PFSK-1 (cell line): ENCODE measurements at regions not wholly inside any gene's neighbourhood (a gene's known extent, or its start where the extent isn't known, plus 50 kb on each side); places are given as distances from the start of the nearest gene placed in this dataset.

Experiments used
- POLR2AphosphoS5 ChIP-seq: IDR thresholded peaks from 2 replicates; pipeline ENCODE4 v1.6.1; 2012; ENCODE audit warnings: low read depth, mild to moderate bottlenecking, control low read depth, low read length, moderate library complexity
- REST ChIP-seq, 2 experiments: IDR thresholded peaks; 2 replicates each; pipeline versions ENCODE4 v1.6.1 to v1.8.0; 2011 to 2012; ENCODE audit warnings: low read depth in 2 of 2, low read length in 2 of 2, control low read depth in 1 of 2, inconsistent platforms in 1 of 2, mild to moderate bottlenecking in 1 of 2, moderate library complexity in 1 of 2; ENCODE audit not compliant: insufficient read depth in 1 of 2
- SIN3A ChIP-seq: IDR thresholded peaks from 2 replicates; pipeline ENCODE4 v1.6.1; 2012; ENCODE audit warnings: mild to moderate bottlenecking, low read length, moderate library complexity, borderline replicate concordance; ENCODE audit not compliant: insufficient read depth
- TAF1 ChIP-seq: IDR thresholded peaks from 2 replicates; pipeline ENCODE4 v1.6.1; 2012; ENCODE audit warnings: low read length, control low read depth, borderline replicate concordance; ENCODE audit not compliant: insufficient read depth

GRCh38 chr14:27371209-27371608, 773.4 kb upstream of the NOVA1 start:
- no peak for TF ChIP-seq TAF1
- TF ChIP-seq SIN3A, result no peak
- no peak for TF ChIP-seq REST (IDR thresholded peaks at IDR 0.05; ENCODE audit: insufficient read depth in 1 of 2, low read depth in 2 of 2, low read length in 2 of 2)
- no peak for TF ChIP-seq POLR2AphosphoS5
